Peyer's patch (tissue), 4 donors: ENCODE measurements at regions not wholly inside any gene's neighbourhood (a gene's known extent, or its start where the extent isn't known, plus 50 kb on each side); places are given as distances from the start of the nearest gene placed in this dataset.

ENCODE experiments used
- DNase-seq, 3 donors: peaks; one replicate each; pipeline ENCODE4 v3.0.0-alpha.2; 2017 to 2019
- H3K27ac ChIP-seq, 4 donors: fragments of 200-600 bp; sonication (generic); one replicate each; pipeline ENCODE4 v1.5.1; 2016 to 2019
- H3K27me3 ChIP-seq, 2 donors: fragments of 200-600 bp; sonication (generic); one replicate each; pipeline ENCODE4 v1.5.1; 2019
- H3K36me3 ChIP-seq, 3 donors: fragments of 200-600 bp; sonication (generic); one replicate each; pipeline ENCODE4 v1.5.1; 2016 to 2019
- H3K4me1 ChIP-seq, 4 donors: fragments of 200-600 bp; sonication (generic); one replicate each; pipeline ENCODE4 v1.5.1; 2016 to 2019
- H3K4me3 ChIP-seq, 4 donors: fragments of 200-600 bp; sonication (generic); 1 replicate in 3 of 4; 2 replicates in 1 of 4; pipeline ENCODE4 v1.5.1; 2016 to 2019; ENCODE audit warnings: mild to moderate bottlenecking in 1 of 4
- H3K9me3 ChIP-seq, 4 donors: fragments of 200-600 bp; sonication (generic); one replicate each; pipeline ENCODE4 v1.5.1; 2016 to 2019; ENCODE audit warnings: mild to moderate bottlenecking in 1 of 4
- CTCF ChIP-seq, 6 experiments: fragments of 450-650 bp in 4 of 6; fragments of 200-600 bp in 2 of 6; sonication (generic) in 1 of 6; IDR thresholded peaks; one replicate each; pipeline ENCODE4 v1.5.1; 2017 to 2019; ENCODE audit warnings: antibody characterized with exemption in 6 of 6, mild to moderate bottlenecking in 3 of 6, moderate library complexity in 1 of 6
- POLR2A ChIP-seq, 2 donors: fragments of 450-650 bp; IDR thresholded peaks; one replicate each; pipeline ENCODE4 v1.5.1; 2017; ENCODE audit warnings: antibody characterized with exemption in 2 of 2, mild to moderate bottlenecking in 2 of 2, moderate library complexity in 2 of 2

DNA sequence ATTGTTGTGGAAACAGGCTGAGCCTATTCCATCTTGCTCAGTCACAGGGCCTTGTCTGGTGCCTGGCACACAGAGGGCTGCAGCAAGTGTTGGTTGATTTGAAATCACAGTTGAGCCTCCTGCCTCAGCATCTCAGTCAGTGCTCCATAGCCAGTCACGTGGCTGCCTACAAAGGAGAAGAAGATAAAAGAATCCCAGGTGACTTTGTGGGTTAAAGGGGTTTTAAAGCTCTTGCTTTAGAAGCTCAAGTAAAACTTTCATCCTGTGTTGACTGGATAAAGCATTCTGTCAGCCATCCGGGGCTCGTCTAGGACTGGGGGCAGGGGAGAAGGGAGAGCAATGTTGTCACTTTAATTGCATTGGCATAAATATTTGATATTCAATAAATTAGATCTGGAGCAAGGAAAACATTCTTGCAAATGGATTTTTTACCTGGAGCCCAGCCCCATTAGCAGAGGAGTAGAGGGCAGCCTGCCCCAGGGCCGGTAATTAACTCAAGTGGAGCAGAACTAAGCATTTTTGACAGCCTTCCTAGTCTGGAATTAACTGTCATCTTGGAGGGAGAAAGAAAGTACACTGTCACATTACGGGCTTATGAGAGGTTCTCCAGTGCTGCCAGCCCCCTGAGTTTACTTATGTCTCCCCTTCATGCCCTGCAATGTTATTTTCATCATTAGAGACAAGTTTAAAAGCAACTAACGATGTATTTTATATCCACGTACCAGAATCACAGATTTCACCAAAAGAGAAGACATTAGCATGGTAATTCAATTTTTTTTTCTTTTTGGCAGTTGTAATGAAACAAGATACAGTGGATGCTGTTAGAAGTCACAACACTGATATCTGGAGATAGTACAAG, 71.7 kb upstream of the GTSF1L start:
- Histone ChIP-seq H3K36me3 (no peaks in the 10 kb centered on the region), H3K4me1 (no peaks in the 10 kb centered on the region), H3K9me3 (no peaks in the 10 kb centered on the region), H3K27ac (no peak overlapping the region), H3K4me3 (no peak overlapping the region), H3K27me3 (no peaks in the 10 kb centered on the region)
- DNase-seq: no peak
- no peak for TF ChIP-seq CTCF (IDR thresholded peaks at IDR 0.05)
- TF ChIP-seq POLR2A (IDR thresholded peaks at IDR 0.05): no peak

GRCh38 chr20:43794326-43794725, 67.5 kb upstream of the GTSF1L start:
- Histone ChIP-seq H3K9me3 (peaks cover 0 to 4% (median 0%) of the 10 kb centered on the region in 4 donors), H3K36me3 (no peaks in the 10 kb centered on the region), H3K4me1 (no peaks in the 10 kb centered on the region), H3K27me3 (no peaks in the 10 kb centered on the region), H3K27ac (no peak overlapping the region), H3K4me3 (no peak overlapping the region)
- TF ChIP-seq POLR2A (IDR thresholded peaks at IDR 0.05): no peak
- no peak for TF ChIP-seq CTCF (IDR thresholded peaks at IDR 0.05)
- no peak for DNase-seq

DNA sequence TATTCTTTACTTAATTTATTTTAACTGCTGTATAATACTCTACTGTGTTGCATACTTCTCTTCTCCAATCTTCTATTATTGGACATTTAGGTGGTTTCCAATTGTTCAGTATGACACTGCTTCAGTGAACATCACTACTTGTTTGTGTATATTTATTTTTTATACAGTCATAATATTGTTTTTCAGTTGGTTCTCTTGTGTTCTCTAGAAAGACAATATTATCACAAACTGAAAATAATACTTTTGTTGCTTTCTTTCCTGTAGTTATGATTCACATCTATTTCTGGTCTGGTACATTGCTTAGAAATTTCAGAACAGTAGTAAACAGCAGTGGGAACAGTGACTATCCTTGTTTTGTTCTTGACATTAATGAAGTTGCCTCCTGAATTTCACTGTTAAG, 62.8 kb upstream of the GTSF1L start:
- peaks cover 0 to 4% (median 0%) of the 10 kb centered on the region in 4 donors for H3K9me3 ChIP-seq
- no peaks in the 10 kb centered on the region for H3K27me3 ChIP-seq
- no peaks in the 10 kb centered on the region for H3K36me3 ChIP-seq
- H3K27ac ChIP-seq: no peak overlapping the region
- no peak overlapping the region for H3K4me3 ChIP-seq
- no peak for TF ChIP-seq CTCF (IDR thresholded peaks at IDR 0.05)
- TF ChIP-seq POLR2A (IDR thresholded peaks at IDR 0.05): no peak
- H3K4me1 ChIP-seq: no peaks in the 10 kb centered on the region
- no peak for DNase-seq

DNA sequence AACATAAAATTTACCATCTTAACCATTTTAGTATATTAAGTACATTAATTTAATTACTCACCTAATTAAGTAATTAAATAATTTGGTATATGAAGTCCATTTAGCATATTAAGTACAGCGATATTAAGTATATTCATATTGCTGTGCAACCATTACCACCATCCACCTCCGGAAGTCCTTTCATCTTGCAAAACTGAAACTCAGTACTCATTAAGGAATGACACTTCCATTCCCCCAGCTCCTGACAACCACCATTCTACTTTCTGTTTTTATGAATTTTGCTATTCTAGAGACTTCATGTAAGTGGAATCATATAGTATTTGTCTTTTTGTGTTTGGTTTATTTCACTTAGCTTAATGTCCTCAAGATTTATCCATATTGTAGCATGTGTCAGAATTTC, 61.1 kb upstream of the GTSF1L start:
- H3K9me3 ChIP-seq: peaks cover 0 to 4% (median 0%) of the 10 kb centered on the region in 4 donors
- TF ChIP-seq CTCF (IDR thresholded peaks at IDR 0.05): no peak
- no peak for TF ChIP-seq POLR2A (IDR thresholded peaks at IDR 0.05)

DNA sequence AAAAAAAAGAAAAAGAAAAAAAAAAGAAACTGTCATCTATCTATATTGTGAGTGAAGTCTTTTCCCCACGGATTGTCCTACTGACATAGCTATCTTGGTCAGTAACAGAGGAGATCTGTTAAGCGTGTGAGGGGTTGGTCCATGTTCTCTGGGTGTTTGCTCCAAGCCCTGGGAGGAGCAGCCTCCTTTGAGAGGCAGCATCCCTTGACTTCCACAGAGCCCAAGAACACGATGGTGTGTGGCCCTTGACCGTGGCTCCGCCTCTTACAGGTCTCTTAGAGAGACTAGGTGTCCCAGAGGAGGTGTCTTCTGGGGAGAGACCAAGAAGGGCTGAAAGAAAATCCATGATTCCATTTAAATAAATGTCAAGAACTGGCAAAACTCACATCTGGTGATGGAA, 60.1 kb upstream of the GTSF1L start:
- Histone ChIP-seq H3K9me3 (peaks cover 0 to 2% (median 0%) of the 10 kb centered on the region in 4 donors), H3K27me3 (no peaks in the 10 kb centered on the region), H3K36me3 (no peaks in the 10 kb centered on the region), H3K27ac (no peak overlapping the region), H3K4me3 (no peak overlapping the region), H3K4me1 (no peaks in the 10 kb centered on the region)
- no peak for TF ChIP-seq POLR2A (IDR thresholded peaks at IDR 0.05)
- TF ChIP-seq CTCF (IDR thresholded peaks at IDR 0.05): no peak
- DNase-seq: no peak

More for the DNA sequence above, 61.1 kb upstream of the GTSF1L start:
- no peaks in the 10 kb centered on the region for H3K27me3 ChIP-seq
- DNase-seq: no peak
- no peak overlapping the region for H3K4me3 ChIP-seq
- no peaks in the 10 kb centered on the region for H3K4me1 ChIP-seq
- no peak overlapping the region for H3K27ac ChIP-seq
- no peaks in the 10 kb centered on the region for H3K36me3 ChIP-seq
